MM.1S (cell line): ENCODE measurements at regions not wholly inside any gene's neighbourhood (a gene's known extent, or its start where the extent isn't known, plus 50 kb on each side); places are given as distances from the start of the nearest gene placed in this dataset.

Source experiments
- CTCF ChIP-seq: fragments of 300-600 bp; sonication (generic); IDR thresholded peaks from 2 replicates; pipeline ENCODE4 v1.5.1; 2016; ENCODE audit warnings: antibody characterized with exemption, low read length, mixed read lengths
- EZH2phosphoT487 ChIP-seq: fragments of 300-600 bp; sonication (generic); IDR thresholded peaks from 2 replicates; pipeline ENCODE4 v1.6.1; 2018; ENCODE audit warnings: antibody characterized with exemption, low read length

GRCh38 chr10:3348564-3348963 lies 176.0 kb upstream of the PITRM1 start:
- no peak for TF ChIP-seq CTCF
- TF ChIP-seq EZH2phosphoT487, result no peak
